ENCODE measurements at regions not wholly inside any gene's neighbourhood (a gene's known extent, or its start where the extent isn't known, plus 50 kb on each side); places are given as distances from the start of the nearest gene placed in this dataset.

- DNase-seq (ENCODE audit: low spot score) = no peak
- TF ChIP-seq CTCF (IDR thresholded peaks at IDR 0.05; ENCODE audit: borderline replicate concordance, control extremely low read depth, extremely low read depth, insufficient read depth, missing control alignments) = no peak
- in situ Hi-C loops (cut with MboI; ENCODE audit: low sequenced_read_pairs, unreplicated experiment) = no loop called here
Measured at GRCh38 chr14:83355609-83356008, 1822.0 kb upstream of the SEL1L start.

GRCh38 chr14:83356080-83356479, 1822.4 kb upstream of the SEL1L start:
- TF ChIP-seq CTCF (IDR thresholded peaks at IDR 0.05; ENCODE audit: borderline replicate concordance, control extremely low read depth, extremely low read depth, insufficient read depth, missing control alignments) = no peak
- no peak for DNase-seq (ENCODE audit: low spot score)
- in situ Hi-C loops (cut with MboI; ENCODE audit: low sequenced_read_pairs, unreplicated experiment) = no loop called here

GRCh38 chr14:83372271-83372670, 1838.6 kb upstream of the SEL1L start:
- DNase-seq (ENCODE audit: low spot score) = no peak
- in situ Hi-C loops (cut with MboI; ENCODE audit: low sequenced_read_pairs, unreplicated experiment) = no loop called here
- no peak for TF ChIP-seq CTCF (IDR thresholded peaks at IDR 0.05; ENCODE audit: borderline replicate concordance, control extremely low read depth, extremely low read depth, insufficient read depth, missing control alignments)

GRCh38 chr14:83379436-83379835, 1845.8 kb upstream of the SEL1L start:
- TF ChIP-seq CTCF (IDR thresholded peaks at IDR 0.05; ENCODE audit: borderline replicate concordance, control extremely low read depth, extremely low read depth, insufficient read depth, missing control alignments) = no peak
- in situ Hi-C loops (cut with MboI; ENCODE audit: low sequenced_read_pairs, unreplicated experiment) = no loop called here
- no peak for DNase-seq (ENCODE audit: low spot score)

- no peak for TF ChIP-seq CTCF (IDR thresholded peaks at IDR 0.05; ENCODE audit: borderline replicate concordance, control extremely low read depth, extremely low read depth, insufficient read depth, missing control alignments)
- in situ Hi-C loops (cut with MboI; ENCODE audit: low sequenced_read_pairs, unreplicated experiment) = no loop called here
- no peak for DNase-seq (ENCODE audit: low spot score)
Measured at GRCh38 chr14:83384253-83384652, 1850.6 kb upstream of the SEL1L start.

GRCh38 chr14:83395321-83395720, 1861.7 kb upstream of the SEL1L start:
- DNase-seq (ENCODE audit: low spot score) = no peak
- in situ Hi-C loops (cut with MboI; ENCODE audit: low sequenced_read_pairs, unreplicated experiment) = no loop called here
- TF ChIP-seq CTCF (IDR thresholded peaks at IDR 0.05; ENCODE audit: borderline replicate concordance, control extremely low read depth, extremely low read depth, insufficient read depth, missing control alignments) = no peak

- in situ Hi-C loops (cut with MboI; ENCODE audit: low sequenced_read_pairs, unreplicated experiment) = no loop called here
- DNase-seq (ENCODE audit: low spot score) = no peak
- no peak for TF ChIP-seq CTCF (IDR thresholded peaks at IDR 0.05; ENCODE audit: borderline replicate concordance, control extremely low read depth, extremely low read depth, insufficient read depth, missing control alignments)
Measured at GRCh38 chr14:83416476-83416875, 1882.8 kb upstream of the SEL1L start.

All from GM13976 (cell line).